Spinal cord (tissue), 9 donors: ENCODE measurements at regions not wholly inside any gene's neighbourhood (a gene's known extent, or its start where the extent isn't known, plus 50 kb on each side); places are given as distances from the start of the nearest gene placed in this dataset.

Source experiments
- DNase-seq, 6 donors: peaks; one replicate each; pipeline versions ENCODE4 v3.0.0 to v3.0.0-alpha.2; 2013 to 2015; ENCODE audit warnings: low spot score in 6 of 6, low read depth in 4 of 6
- H3K27ac ChIP-seq: one replicate; pipeline ENCODE4 v1.5.1; 2013; ENCODE audit warnings: low read depth, low read length, control low read depth
- H3K27me3 ChIP-seq: one replicate; pipeline ENCODE4 v1.6.1; 2013; ENCODE audit warnings: low read length; ENCODE audit not compliant: control insufficient read depth, insufficient read depth
- H3K36me3 ChIP-seq: one replicate; pipeline ENCODE4 v1.6.1; 2013; ENCODE audit warnings: low read length; ENCODE audit not compliant: control insufficient read depth, insufficient read depth
- H3K4me1 ChIP-seq: one replicate; pipeline ENCODE4 v1.6.1; 2013; ENCODE audit warnings: low read length; ENCODE audit not compliant: control insufficient read depth, insufficient read depth
- H3K4me3 ChIP-seq: one replicate; pipeline ENCODE4 v1.5.1; 2013; ENCODE audit warnings: low read depth, low read length, control low read depth
- H3K9me3 ChIP-seq: one replicate; pipeline ENCODE4 v1.6.1; 2013; ENCODE audit warnings: low read length; ENCODE audit not compliant: control insufficient read depth, insufficient read depth
- WGBS: methylation state at CpG from one replicate; pipeline ENCODE4 v1.1.5; 2013; ENCODE audit warnings: missing lambda C conversion rate; ENCODE audit not compliant: insufficient coverage; 5-methylcytosine and 5-hydroxymethylcytosine counted together
- donor health status: healthy.

DNA sequence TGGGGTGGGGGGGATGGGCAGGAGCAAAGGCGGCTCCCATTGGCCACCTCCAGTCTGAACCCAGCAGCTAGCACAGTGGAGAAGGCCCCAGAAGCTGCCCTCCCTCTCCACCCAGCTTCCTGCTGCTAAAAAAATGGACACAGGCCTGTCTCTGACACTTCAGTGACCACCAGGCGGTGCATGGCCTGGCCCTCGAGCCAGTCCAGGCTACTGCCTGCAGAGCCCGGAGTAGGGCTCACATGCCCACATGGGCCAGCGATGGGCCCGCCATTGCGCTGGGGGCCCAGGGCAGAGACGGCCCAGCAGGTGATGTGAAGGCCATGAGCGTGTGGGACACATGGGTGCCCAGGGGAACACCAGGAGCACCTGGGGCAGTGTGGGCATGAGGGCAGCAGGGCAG, 52.1 kb upstream of the NOTCH1 start:
- peaks cover 3% of the 10 kb centered on the region for H3K36me3 ChIP-seq
- H3K4me1 ChIP-seq = peaks cover 76% of the 10 kb centered on the region
- no peaks in the 10 kb centered on the region for H3K9me3 ChIP-seq
- DNase-seq = no peak
- peak overlapping the region; percentile 82 for H3K27ac ChIP-seq
- H3K4me3 ChIP-seq = no peak overlapping the region
- H3K27me3 ChIP-seq = no peaks in the 10 kb centered on the region
- 86% methylated on average over 9 of the region's 9 CpGs for WGBS

DNA sequence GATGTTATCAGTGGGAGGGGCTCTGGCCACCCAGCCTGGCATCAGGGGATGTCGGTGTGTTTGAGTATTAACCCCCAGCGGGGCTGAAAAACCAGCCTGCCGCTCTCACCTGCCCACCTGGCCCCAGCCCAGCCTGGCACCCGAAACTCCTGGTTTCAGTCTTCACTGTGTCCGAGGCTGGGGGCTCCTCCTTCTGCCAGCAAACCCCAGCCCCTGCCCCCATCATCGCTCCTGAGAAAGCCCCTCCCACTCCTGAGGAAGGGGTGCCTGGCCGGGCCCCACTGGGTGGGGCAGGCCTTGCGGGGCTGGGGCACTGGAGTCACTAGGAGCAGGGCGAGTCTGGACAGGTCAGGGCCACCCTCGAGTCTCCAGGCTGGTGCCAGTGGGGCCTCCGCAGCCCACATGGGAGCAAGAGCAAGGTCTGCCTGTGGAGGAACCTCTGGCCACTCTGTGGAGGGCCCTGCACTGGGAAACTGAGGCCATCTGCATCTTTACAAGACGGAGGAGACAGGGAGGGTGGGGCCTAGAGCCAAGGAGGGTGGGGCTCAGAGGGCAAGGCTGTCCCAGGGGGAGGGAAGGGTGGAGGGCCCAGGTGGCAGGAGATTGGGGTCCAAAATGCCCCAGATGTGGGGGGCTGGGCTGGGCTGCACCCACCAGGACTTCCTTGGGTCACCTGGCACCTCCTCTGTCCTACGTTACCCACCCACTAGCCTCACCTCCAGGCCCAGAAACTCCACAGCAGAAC, 51.5 kb upstream of the NOTCH1 start:
- DNase-seq = no peak
- no peaks in the 10 kb centered on the region for H3K27me3 ChIP-seq
- peaks cover 76% of the 10 kb centered on the region for H3K4me1 ChIP-seq
- H3K4me3 ChIP-seq = no peak overlapping the region
- H3K36me3 ChIP-seq = peaks cover 3% of the 10 kb centered on the region
- no peaks in the 10 kb centered on the region for H3K9me3 ChIP-seq
- WGBS = 72% methylated on average over 12 of the region's 13 CpGs
- peak overlapping the region; percentile 82 for H3K27ac ChIP-seq

DNA sequence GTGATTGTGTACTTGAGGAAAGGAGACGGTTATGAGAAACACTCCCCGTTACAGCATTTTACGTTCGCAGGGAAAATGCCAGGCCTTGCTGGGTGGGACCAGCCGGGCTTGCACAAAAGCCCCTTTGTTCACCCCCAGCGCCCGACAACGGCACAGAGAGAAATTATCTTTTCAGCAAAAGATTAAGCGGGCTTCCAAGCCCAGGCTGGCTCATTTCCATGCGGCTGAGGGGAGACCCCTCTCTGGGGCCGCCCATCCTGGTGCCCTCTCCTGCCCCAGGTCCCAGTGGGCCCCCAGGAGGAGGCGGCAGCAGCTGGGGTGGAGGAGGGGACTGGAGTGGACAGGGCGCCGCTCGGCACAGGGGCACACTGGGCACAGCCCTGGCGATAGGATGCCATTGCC, 50.8 kb upstream of the NOTCH1 start:
- no peak overlapping the region for H3K4me3 ChIP-seq

DNA sequence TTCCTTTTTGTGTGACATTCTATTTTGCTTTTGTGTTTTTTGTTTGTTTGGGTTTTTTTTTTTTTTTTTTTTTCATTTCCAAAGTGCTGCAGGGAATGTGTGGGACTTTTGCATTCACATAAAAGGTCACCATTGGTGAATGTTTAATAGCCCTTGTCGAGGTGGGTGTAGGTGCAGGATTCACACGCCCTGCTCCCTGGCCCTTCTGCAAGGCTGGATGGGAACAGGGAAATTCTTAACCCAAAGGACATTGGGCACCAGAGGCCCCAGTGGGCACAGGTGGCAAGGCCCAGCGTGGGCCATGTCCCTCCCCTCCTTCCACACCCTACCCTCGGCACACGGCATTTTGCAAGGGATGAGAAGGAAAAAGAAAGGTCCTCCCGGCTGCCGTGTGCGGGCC, 50.4 kb upstream of the NOTCH1 start:
- Histone ChIP-seq H3K4me1 (peaks cover 76% of the 10 kb centered on the region), H3K9me3 (no peaks in the 10 kb centered on the region), H3K27ac (peak overlapping the region; percentile 82), H3K4me3 (no peak overlapping the region), H3K36me3 (peaks cover 3% of the 10 kb centered on the region), H3K27me3 (no peaks in the 10 kb centered on the region)
- WGBS = 85% methylated on average over 2 of the region's 8 CpGs
- DNase-seq = no peak

More for the DNA sequence above, 50.8 kb upstream of the NOTCH1 start:
- Histone ChIP-seq H3K36me3 (peaks cover 3% of the 10 kb centered on the region), H3K9me3 (no peaks in the 10 kb centered on the region), H3K27me3 (no peaks in the 10 kb centered on the region), H3K4me1 (peaks cover 76% of the 10 kb centered on the region), H3K27ac (peak overlapping the region; percentile 82)
- 30% methylated on average over 16 of the region's 16 CpGs for WGBS
- DNase-seq = peak in 2 of 6 donors; percentile 81 to 85

DNA sequence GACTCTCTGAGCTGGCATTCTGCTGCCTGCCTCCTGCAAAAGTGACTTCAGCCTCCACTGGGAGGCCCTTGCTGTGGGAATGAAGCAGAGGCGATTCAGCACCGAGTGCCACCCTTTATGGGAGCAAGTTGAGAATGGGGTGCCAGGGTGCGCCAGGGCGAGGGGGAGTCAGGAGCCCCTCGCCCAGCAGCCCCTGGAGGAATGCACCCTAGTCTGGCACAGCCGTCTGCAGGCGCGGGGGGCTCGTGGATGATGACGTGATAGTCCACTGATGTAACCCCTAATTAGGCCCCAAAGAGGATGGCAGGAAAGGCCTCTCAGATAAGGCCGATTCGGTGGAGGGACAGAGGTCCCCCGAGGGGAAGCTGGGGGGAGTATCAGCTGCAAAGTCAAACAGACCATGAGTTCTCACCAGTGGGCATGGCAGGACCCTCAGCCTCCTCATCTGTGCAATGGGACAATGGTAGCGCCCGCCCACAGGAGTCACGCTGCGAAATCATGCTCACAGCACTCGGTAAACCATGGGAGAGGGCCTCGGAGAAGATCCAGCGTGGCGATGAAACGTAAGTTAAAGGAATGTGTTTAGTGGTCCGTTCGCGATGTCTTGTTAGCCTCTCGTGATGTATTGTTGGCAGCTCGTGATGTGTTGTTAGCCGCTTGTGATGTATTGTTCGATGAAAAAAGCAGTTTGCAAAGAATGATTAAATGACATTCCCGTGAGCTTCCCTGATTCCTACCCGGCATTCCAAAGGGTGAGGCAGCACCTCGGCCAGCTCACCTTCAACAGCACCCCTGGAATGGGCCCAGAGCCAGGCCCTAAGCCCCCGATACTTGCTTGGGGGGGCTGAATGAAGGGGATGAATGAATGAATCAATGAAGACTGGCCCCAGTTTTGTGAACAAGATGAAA, 49.7 kb upstream of the NOTCH1 start:
- H3K27ac ChIP-seq = peak overlapping the region; percentile 82

More for the DNA sequence above, 49.7 kb upstream of the NOTCH1 start:
- H3K27me3 ChIP-seq = no peaks in the 10 kb centered on the region
- no peaks in the 10 kb centered on the region for H3K9me3 ChIP-seq
- H3K36me3 ChIP-seq = peaks cover 3% of the 10 kb centered on the region
- H3K4me3 ChIP-seq = no peak overlapping the region
- WGBS = 61% methylated on average over 29 of the region's 33 CpGs
- peak in 1 of 6 donors; percentile 30 for DNase-seq
- peaks cover 80% of the 10 kb centered on the region for H3K4me1 ChIP-seq
